Colon (tissue), 2 donors: ENCODE measurements at regions not wholly inside any gene's neighbourhood (a gene's known extent, or its start where the extent isn't known, plus 50 kb on each side); places are given as distances from the start of the nearest gene placed in this dataset.

Experiments used
- FAIRE-seq: peaks from 2 replicates; lab custom pipeline; 2012; peaks lifted over from hg19 to GRCh38; lab: Jason Lieb, UNC
- donor health status: control.
- donor health status: control.

- FAIRE-seq, result peak; percentile 70
These were observed 82.6 kb upstream of the DHX15 start for GRCh38 chr4:24666816-24667477.

GRCh38 chr4:24668956-24669355, 84.6 kb upstream of the DHX15 start:
- FAIRE-seq, result no peak

- FAIRE-seq, result no peak
These were observed 85.4 kb upstream of the DHX15 start for GRCh38 chr4:24669751-24670150.

GRCh38 chr4:24671849-24672248, 87.5 kb upstream of the DHX15 start:
- no peak for FAIRE-seq

- no peak for FAIRE-seq
These were observed 88.5 kb upstream of the DHX15 start for GRCh38 chr4:24672880-24673279.

GRCh38 chr4:24674279-24674678, 89.9 kb upstream of the DHX15 start:
- no peak for FAIRE-seq

GRCh38 chr4:24675721-24676389, 91.5 kb upstream of the DHX15 start:
- FAIRE-seq, result no peak

GRCh38 chr4:24677909-24678308, 93.6 kb upstream of the DHX15 start:
- FAIRE-seq, result no peak

- no peak for FAIRE-seq
These were observed 96.5 kb upstream of the DHX15 start for GRCh38 chr4:24680746-24681448.

- no peak for FAIRE-seq
These were observed 98.8 kb upstream of the DHX15 start for GRCh38 chr4:24683116-24683515.

- FAIRE-seq, result no peak
These were observed 102.7 kb upstream of the DHX15 start for GRCh38 chr4:24686866-24687692.

GRCh38 chr4:24688453-24688852, 104.1 kb upstream of the DHX15 start:
- FAIRE-seq, result no peak

- no peak for FAIRE-seq
These were observed 104.9 kb upstream of the DHX15 start for GRCh38 chr4:24689212-24689611.

GRCh38 chr4:24690436-24690835, 104.9 kb upstream of the SOD3 start:
- FAIRE-seq, result no peak

- FAIRE-seq, result no peak
These were observed 101.7 kb upstream of the SOD3 start for GRCh38 chr4:24693636-24694035.

- no peak for FAIRE-seq
These were observed 95.3 kb upstream of the SOD3 start for GRCh38 chr4:24700118-24700517.

GRCh38 chr4:24701683-24702082, 93.7 kb upstream of the SOD3 start:
- no peak for FAIRE-seq

GRCh38 chr4:24702281-24702680, 93.1 kb upstream of the SOD3 start:
- no peak for FAIRE-seq

GRCh38 chr4:24703298-24703697, 92.1 kb upstream of the SOD3 start:
- FAIRE-seq, result no peak

GRCh38 chr4:24704149-24704548, 91.2 kb upstream of the SOD3 start:
- no peak for FAIRE-seq

GRCh38 chr4:24705016-24705753, 90.2 kb upstream of the SOD3 start:
- FAIRE-seq, result no peak

- no peak for FAIRE-seq
These were observed 81.8 kb upstream of the SOD3 start for GRCh38 chr4:24713604-24714003.
